Transverse colon (tissue), 3 donors: ENCODE measurements at regions not wholly inside any gene's neighbourhood (a gene's known extent, or its start where the extent isn't known, plus 50 kb on each side); places are given as distances from the start of the nearest gene placed in this dataset.

Source experiments
- EP300 ChIP-seq: sonication (generic); formaldehyde crosslinking; IDR thresholded peaks from one replicate; pipeline ENCODE4 v1.6.1; 2017; ENCODE audit warnings: antibody characterized with exemption, low read depth
- POLR2A ChIP-seq: fragments of 450-650 bp; IDR thresholded peaks from one replicate; pipeline ENCODE4 v1.6.1; 2016; ENCODE audit warnings: antibody characterized with exemption, mild to moderate bottlenecking, moderate library complexity
- TF ChIP-seq, protein P1 (sequence below), 5 experiments: fragments of 200-600 bp in 3 of 5; fragments of 450-650 bp in 2 of 5; sonication (generic) in 3 of 5; IDR thresholded peaks; 1 replicate in 2 of 5; 2 replicates in 3 of 5; pipeline ENCODE4 v1.5.1; 2016 to 2017; ENCODE audit warnings: antibody characterized with exemption in 5 of 5, inconsistent platforms in 3 of 5, mild to moderate bottlenecking in 2 of 5, moderate library complexity in 1 of 5

DNA sequence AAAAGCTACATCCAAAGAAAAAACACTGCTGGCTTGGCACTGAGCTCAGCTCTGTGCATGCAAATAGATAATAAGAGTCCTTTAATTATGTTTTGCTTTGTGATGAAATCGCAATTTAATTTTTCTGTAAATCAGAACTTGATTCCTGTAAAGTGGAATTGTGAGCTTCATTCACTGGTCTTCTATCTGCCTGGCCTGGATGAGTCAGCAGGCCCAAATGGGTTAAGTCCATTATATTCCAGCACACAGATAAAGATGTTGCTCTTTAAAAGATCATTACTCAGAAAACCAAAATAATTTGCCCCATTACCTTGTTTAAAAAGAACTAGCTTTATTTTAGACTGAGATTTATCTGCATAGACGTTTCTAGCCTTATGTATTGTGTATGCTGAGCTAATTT lies 90.4 kb downstream of the CARTPT start:
- TF ChIP-seq, protein P1, sequence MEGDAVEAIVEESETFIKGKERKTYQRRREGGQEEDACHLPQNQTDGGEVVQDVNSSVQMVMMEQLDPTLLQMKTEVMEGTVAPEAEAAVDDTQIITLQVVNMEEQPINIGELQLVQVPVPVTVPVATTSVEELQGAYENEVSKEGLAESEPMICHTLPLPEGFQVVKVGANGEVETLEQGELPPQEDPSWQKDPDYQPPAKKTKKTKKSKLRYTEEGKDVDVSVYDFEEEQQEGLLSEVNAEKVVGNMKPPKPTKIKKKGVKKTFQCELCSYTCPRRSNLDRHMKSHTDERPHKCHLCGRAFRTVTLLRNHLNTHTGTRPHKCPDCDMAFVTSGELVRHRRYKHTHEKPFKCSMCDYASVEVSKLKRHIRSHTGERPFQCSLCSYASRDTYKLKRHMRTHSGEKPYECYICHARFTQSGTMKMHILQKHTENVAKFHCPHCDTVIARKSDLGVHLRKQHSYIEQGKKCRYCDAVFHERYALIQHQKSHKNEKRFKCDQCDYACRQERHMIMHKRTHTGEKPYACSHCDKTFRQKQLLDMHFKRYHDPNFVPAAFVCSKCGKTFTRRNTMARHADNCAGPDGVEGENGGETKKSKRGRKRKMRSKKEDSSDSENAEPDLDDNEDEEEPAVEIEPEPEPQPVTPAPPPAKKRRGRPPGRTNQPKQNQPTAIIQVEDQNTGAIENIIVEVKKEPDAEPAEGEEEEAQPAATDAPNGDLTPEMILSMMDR (IDR thresholded peaks at IDR 0.05), result no peak
- TF ChIP-seq POLR2A (no peak), EP300 (no peak)
